ENCODE measurements at regions not wholly inside any gene's neighbourhood (a gene's known extent, or its start where the extent isn't known, plus 50 kb on each side); places are given as distances from the start of the nearest gene placed in this dataset.

DNA sequence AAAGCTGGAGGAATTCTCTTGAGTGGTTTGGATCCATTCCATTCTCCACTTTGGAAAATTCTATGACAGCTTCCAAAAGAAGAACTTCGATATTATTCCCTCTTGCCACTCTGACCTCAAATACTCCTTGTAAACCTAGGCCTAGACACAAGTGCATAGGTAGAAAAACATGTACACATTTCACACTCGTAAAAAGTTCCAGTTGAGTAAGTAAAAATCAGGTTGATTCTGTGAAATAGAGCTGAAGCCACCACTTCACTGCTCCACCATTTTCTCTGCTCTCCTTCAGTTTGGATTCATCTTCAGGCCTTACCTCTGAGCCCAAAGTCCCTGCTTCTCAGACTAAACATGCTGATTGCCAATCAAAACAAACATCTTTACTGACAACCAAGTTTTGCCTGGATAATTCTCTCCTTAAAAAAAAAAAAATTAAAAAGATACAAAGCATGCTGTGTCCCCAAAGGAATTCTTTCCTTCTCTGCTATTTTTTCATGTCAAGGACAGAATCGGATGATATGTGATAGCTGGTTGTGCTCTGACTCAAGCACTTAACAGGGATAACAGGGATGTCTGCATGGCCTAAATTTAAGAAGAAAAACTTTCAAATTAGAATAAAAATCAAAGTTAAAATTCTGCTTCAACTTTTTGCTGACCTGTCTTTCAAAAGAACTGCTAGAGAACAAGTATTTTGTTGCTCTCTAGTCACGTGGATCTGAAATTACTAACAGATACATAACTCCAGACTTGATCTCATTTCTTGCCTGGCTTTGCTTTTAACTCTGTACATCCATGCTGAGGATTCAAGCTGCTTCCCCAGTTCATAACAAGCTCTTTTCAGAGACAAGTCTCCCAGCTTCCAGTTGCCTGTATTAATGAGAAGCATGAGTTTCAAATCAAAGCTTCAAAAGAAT is 420.9 kb upstream of the INTU start:
- H3K27ac ChIP-seq, result no peak overlapping the region
- TF ChIP-seq ZFX (IDR thresholded peaks at IDR 0.05; ENCODE audit: borderline replicate concordance), result no peak
- TF ChIP-seq, protein P1, sequence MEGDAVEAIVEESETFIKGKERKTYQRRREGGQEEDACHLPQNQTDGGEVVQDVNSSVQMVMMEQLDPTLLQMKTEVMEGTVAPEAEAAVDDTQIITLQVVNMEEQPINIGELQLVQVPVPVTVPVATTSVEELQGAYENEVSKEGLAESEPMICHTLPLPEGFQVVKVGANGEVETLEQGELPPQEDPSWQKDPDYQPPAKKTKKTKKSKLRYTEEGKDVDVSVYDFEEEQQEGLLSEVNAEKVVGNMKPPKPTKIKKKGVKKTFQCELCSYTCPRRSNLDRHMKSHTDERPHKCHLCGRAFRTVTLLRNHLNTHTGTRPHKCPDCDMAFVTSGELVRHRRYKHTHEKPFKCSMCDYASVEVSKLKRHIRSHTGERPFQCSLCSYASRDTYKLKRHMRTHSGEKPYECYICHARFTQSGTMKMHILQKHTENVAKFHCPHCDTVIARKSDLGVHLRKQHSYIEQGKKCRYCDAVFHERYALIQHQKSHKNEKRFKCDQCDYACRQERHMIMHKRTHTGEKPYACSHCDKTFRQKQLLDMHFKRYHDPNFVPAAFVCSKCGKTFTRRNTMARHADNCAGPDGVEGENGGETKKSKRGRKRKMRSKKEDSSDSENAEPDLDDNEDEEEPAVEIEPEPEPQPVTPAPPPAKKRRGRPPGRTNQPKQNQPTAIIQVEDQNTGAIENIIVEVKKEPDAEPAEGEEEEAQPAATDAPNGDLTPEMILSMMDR (IDR thresholded peaks at IDR 0.05), result no peak

DNA sequence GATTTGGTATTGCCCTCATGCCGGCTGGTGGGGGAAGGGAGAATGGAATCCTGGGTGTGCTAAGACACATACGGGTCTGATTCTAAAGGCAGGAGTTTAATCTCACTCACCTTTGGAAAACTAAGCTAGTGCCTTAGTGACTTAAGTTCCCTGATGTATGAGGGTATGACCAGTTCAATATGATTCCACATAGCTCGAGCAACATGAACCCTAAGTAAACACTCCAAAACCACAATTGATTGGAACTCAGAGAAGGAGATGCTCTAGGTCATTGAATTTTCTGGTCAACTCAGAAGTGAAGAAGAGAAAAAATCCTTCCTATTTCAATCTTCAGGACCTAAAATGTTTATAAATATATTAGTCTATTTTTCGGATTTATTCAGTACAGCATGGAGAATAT is 420.1 kb upstream of the INTU start:
- TF ChIP-seq, protein P1 (IDR thresholded peaks at IDR 0.05), result no peak
- TF ChIP-seq ZFX (IDR thresholded peaks at IDR 0.05; ENCODE audit: borderline replicate concordance), result no peak
- H3K27ac ChIP-seq, result no peak overlapping the region

DNA sequence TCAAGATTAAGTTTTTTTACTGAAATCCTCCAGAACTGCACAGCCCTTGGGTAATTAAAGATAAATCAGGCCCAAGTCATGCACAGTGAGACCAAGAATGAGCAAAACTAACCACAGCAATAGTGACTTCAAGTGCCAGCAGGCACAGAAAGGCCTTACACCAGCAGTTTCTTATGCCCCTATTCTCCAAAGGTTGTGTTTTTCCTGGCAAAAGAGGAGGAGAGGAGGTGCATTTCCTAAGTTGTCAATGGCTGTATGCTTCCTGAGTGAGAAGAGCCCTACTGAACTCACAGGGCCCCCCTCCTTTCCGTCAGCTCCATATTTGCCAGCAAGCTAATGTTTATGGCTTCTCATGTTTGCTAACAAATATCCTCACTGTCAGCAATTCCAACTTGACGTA is 418.7 kb upstream of the INTU start:
- H3K27ac ChIP-seq, result no peak overlapping the region
- no peak for TF ChIP-seq ZFX (IDR thresholded peaks at IDR 0.05; ENCODE audit: borderline replicate concordance)
- TF ChIP-seq, protein P1 (IDR thresholded peaks at IDR 0.05), result no peak

DNA sequence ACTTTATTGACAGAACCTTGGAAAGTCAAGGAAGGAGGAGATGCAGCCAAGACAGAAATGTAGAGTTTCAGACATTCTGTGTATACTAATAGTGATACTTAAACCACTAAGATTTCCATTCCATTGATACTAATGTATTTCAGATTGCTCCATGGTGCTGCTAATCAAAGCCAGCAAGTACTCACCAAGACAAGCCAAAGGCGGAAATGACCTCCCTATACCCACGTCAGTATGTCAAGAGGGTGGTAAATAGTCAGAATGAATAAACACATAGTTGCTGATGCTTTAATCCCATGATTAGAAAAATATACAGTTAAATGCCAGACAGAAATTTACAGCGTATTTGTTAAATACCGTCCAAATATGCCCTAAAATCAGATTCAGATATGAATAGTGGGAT is 417.8 kb upstream of the INTU start:
- H3K27ac ChIP-seq, result no peak overlapping the region
- TF ChIP-seq, protein P1 (IDR thresholded peaks at IDR 0.05), result no peak
- TF ChIP-seq ZFX (IDR thresholded peaks at IDR 0.05; ENCODE audit: borderline replicate concordance), result no peak

DNA sequence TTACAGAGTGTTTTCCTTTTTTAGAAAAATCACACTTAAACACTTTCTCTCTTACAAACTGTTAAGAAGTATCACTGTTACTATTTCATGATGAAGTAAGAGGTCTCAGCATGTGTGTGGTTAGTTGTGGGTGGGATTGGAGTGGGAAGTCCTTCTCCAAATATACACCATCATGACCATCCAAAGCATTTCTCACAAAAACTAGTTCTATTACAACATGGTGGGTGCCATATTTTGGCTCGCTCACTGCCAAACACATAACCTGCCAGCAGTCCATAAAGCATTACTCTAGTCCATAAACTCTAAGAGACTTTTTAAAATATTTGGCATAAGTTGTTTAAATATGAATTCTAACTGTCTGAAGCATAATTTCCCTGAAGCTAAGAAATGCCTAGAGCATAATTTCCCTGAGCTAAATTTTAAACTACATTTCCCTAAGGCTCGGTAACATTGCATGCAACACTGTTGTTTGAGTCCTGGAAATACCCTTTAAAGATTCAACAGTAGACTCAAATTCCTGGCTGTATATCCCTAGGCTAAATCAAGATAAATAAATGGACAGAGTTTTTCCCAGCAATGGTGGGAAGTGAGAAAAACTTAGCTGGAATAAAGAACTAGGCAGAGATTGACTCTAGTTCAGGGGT is 415.0 kb upstream of the INTU start:
- TF ChIP-seq ZFX (IDR thresholded peaks at IDR 0.05; ENCODE audit: borderline replicate concordance), result no peak
- TF ChIP-seq, protein P1 (IDR thresholded peaks at IDR 0.05), result no peak

DNA sequence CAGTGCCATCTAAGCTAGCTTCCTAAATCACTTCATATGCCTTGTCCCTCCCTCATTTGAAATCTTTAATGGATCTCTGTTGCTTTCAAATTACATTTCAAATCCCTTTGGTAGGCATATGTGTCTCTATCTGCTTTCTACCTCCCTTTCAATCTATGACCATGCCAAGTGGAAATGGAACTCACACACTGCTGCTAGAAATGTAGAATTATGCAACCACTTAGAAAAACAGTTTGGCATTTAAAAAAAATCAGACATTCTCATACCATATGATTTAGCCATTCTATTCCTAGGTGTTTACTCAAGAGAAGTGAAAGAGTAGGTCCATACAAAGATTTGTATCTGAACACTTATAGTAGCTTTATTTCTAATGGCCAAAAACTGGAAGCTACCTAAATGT is 413.5 kb upstream of the INTU start:
- H3K27ac ChIP-seq, result no peak overlapping the region
- TF ChIP-seq, protein P1 (IDR thresholded peaks at IDR 0.05), result no peak
- TF ChIP-seq ZFX (IDR thresholded peaks at IDR 0.05; ENCODE audit: borderline replicate concordance), result no peak

More for the DNA sequence above, 415.0 kb upstream of the INTU start:
- H3K27ac ChIP-seq, result no peak overlapping the region

DNA sequence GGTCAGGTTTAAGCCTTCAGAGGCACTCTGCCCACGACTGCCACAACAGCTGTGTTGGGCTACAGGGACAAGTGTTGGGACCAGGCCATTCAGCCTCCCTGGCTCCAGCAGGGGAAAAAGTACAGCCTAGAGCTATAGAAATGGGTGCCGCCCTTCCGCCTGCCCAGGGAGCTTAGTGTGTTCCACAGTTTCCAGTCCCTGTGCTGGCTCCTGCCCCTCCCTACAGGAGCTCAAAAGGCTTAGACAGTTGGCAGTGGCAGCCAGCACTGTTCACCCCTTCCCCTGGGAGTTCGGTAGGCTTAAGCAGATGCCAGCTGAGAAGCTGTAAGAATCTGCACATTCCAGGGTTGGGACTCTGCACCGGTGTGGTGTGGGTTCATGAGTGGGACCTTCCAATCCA is 408.2 kb upstream of the INTU start:
- no peak overlapping the region for H3K27ac ChIP-seq
- TF ChIP-seq, protein P1 (IDR thresholded peaks at IDR 0.05), result no peak
- TF ChIP-seq ZFX (IDR thresholded peaks at IDR 0.05; ENCODE audit: borderline replicate concordance), result no peak

Measured in 22Rv1 (cell line).